ENCODE measurements at regions not wholly inside any gene's neighbourhood (a gene's known extent, or its start where the extent isn't known, plus 50 kb on each side); places are given as distances from the start of the nearest gene placed in this dataset.
"Not testable (repeated sequence)": the region's sequence is repeated elsewhere in the genome, so short reads cannot be mapped to it uniquely, and the experiment has no call there.

- no peaks in the 10 kb centered on the region for H3K4me1 ChIP-seq
- no peaks in the 10 kb centered on the region for H3K9me3 ChIP-seq
- intact Hi-C loops (cut with DNase I) = no loop called here
- 52 to 78% (median 65%) methylated on average over 1 of the region's 1 CpG for WGBS, 3 donors
- no peak overlapping the region for H3K4me3 ChIP-seq
- H3K36me3 ChIP-seq (ENCODE audit: insufficient read depth in 1 of 2, low read depth in 1 of 2) = no peaks in the 10 kb centered on the region
- no peak overlapping the region for H3K27ac ChIP-seq
- no peak for TF ChIP-seq CTCF (IDR thresholded peaks at IDR 0.05)
- ATAC-seq = no peak
- DNase-seq = no peak
- H3K27me3 ChIP-seq (ENCODE audit: insufficient read depth in 3 of 3, low read length in 2 of 3) = no peaks in the 10 kb centered on the region
Measured at GRCh38 chr3:87495938-87496337, 219.6 kb upstream of the POU1F1 start.

GRCh38 chr3:87494264-87494663 is 217.9 kb upstream of the POU1F1 start:
- Histone ChIP-seq H3K27me3 (ENCODE audit: insufficient read depth in 3 of 3, low read length in 2 of 3) (no peaks in the 10 kb centered on the region), H3K27ac (no peak overlapping the region), H3K4me1 (no peaks in the 10 kb centered on the region), H3K4me3 (no peak overlapping the region), H3K36me3 (ENCODE audit: insufficient read depth in 1 of 2, low read depth in 1 of 2) (no peaks in the 10 kb centered on the region), H3K9me3 (no peaks in the 10 kb centered on the region)
- DNase-seq = no peak
- no peak for ATAC-seq
- intact Hi-C loops (cut with DNase I) = no loop called here
- TF ChIP-seq CTCF (IDR thresholded peaks at IDR 0.05) = no peak
- WGBS, 3 donors = 71 to 81% methylated on average over 1 of the region's 1 CpG; no CpG with 5 or more reads in 1 of the 3 donors

- intact Hi-C loops (cut with DNase I) = no loop called here
- H3K9me3 ChIP-seq = no peaks in the 10 kb centered on the region
- 83 to 91% (median 85%) methylated on average over 2 of the region's 2 CpGs for WGBS, 3 donors
- no peak for TF ChIP-seq CTCF (IDR thresholded peaks at IDR 0.05)
- no peak for ATAC-seq
- no peaks in the 10 kb centered on the region for H3K36me3 ChIP-seq (ENCODE audit: insufficient read depth in 1 of 2, low read depth in 1 of 2)
- no peaks in the 10 kb centered on the region for H3K4me1 ChIP-seq
- no peak for DNase-seq
- H3K27ac ChIP-seq = no peak overlapping the region
- no peaks in the 10 kb centered on the region for H3K27me3 ChIP-seq (ENCODE audit: insufficient read depth in 3 of 3, low read length in 2 of 3)
- no peak overlapping the region for H3K4me3 ChIP-seq
Measured at GRCh38 chr3:87491843-87492242, 215.5 kb upstream of the POU1F1 start.

GRCh38 chr3:87489892-87490291 is 213.5 kb upstream of the POU1F1 start:
- Histone ChIP-seq H3K27me3 (ENCODE audit: insufficient read depth in 3 of 3, low read length in 2 of 3) (no peaks in the 10 kb centered on the region), H3K36me3 (ENCODE audit: insufficient read depth in 1 of 2, low read depth in 1 of 2) (no peaks in the 10 kb centered on the region), H3K4me1 (no peaks in the 10 kb centered on the region), H3K27ac (no peak overlapping the region), H3K4me3 (no peak overlapping the region), H3K9me3 (no peaks in the 10 kb centered on the region)
- WGBS, 3 donors = 70 to 78% (median 76%) methylated on average over 4 of the region's 4 CpGs
- ATAC-seq = no peak
- intact Hi-C loops (cut with DNase I) = no loop called here
- DNase-seq = no peak
- no peak for TF ChIP-seq CTCF (IDR thresholded peaks at IDR 0.05)

GRCh38 chr3:87488765-87489164 is 212.4 kb upstream of the POU1F1 start:
- 48 to 58% (median 49%) methylated on average over 2 of the region's 2 CpGs for WGBS, 3 donors
- Histone ChIP-seq H3K4me3 (no peak overlapping the region), H3K27me3 (ENCODE audit: insufficient read depth in 3 of 3, low read length in 2 of 3) (no peaks in the 10 kb centered on the region), H3K36me3 (ENCODE audit: insufficient read depth in 1 of 2, low read depth in 1 of 2) (no peaks in the 10 kb centered on the region), H3K9me3 (no peaks in the 10 kb centered on the region), H3K27ac (no peak overlapping the region), H3K4me1 (no peaks in the 10 kb centered on the region)
- intact Hi-C loops (cut with DNase I) = no loop called here
- no peak for ATAC-seq
- no peak for TF ChIP-seq CTCF (IDR thresholded peaks at IDR 0.05)
- DNase-seq = no peak

- H3K36me3 ChIP-seq (ENCODE audit: insufficient read depth in 1 of 2, low read depth in 1 of 2); ATAC-seq; H3K4me1 ChIP-seq; DNase-seq; H3K4me3 ChIP-seq; H3K9me3 ChIP-seq; H3K27ac ChIP-seq; H3K27me3 ChIP-seq (ENCODE audit: insufficient read depth in 3 of 3, low read length in 2 of 3); intact Hi-C loops (cut with DNase I): not testable (repeated sequence)
- WGBS, 3 donors = 56 to 71% (median 63%) methylated on average over 3 of the region's 3 CpGs
Measured at GRCh38 chr3:87486635-87487034, 210.3 kb upstream of the POU1F1 start.
